Mesothelial cell of epicardium (in vitro differentiated cells): ENCODE measurements at regions not wholly inside any gene's neighbourhood (a gene's known extent, or its start where the extent isn't known, plus 50 kb on each side); places are given as distances from the start of the nearest gene placed in this dataset.
A peak's percentile ranks its signal among the peaks of the same experiment; 100 is the strongest.
"Not testable (repeated sequence)": the region's sequence is repeated elsewhere in the genome, so short reads cannot be mapped to it uniquely, and the experiment has no call there.

Experiments used
- DNase-seq, 2 experiments: peaks; one replicate each; pipeline ENCODE4 v3.0.0; 2021; ENCODE audit warnings: low spot score in 2 of 2; ENCODE audit not compliant: unreplicated experiment in 2 of 2
- H3K27ac Mint-ChIP-seq: 2 replicates; pipeline ENCODE4 v1.8.0; 2021; ENCODE audit warnings: mixed read lengths
- H3K27me3 Mint-ChIP-seq: 2 replicates; pipeline ENCODE4 v1.8.0; 2021; ENCODE audit warnings: low read depth, mixed read lengths
- H3K36me3 Mint-ChIP-seq: 2 replicates; pipeline ENCODE4 v1.8.0; 2021; ENCODE audit warnings: mixed read lengths
- H3K4me1 Mint-ChIP-seq: 2 replicates; pipeline ENCODE4 v1.8.0; 2021; ENCODE audit warnings: mixed read lengths
- H3K4me3 Mint-ChIP-seq: 2 replicates; pipeline ENCODE4 v1.8.0; 2021; ENCODE audit warnings: mild to moderate bottlenecking, moderate library complexity, mixed read lengths
- H3K9me3 Mint-ChIP-seq: 2 replicates; pipeline ENCODE4 v1.8.0; 2021; ENCODE audit warnings: mixed read lengths
- CTCF ChIP-seq: fragments of 200-600 bp; sonication (generic); IDR thresholded peaks from one replicate; pipeline ENCODE4 v1.5.0; 2021; ENCODE audit warnings: antibody characterized with exemption; ENCODE audit not compliant: unreplicated experiment

- no peak for DNase-seq
- H3K4me3 Mint-ChIP-seq = peak overlapping the region; percentile 8
- no peaks in the 10 kb centered on the region for H3K9me3 Mint-ChIP-seq
- H3K4me1 Mint-ChIP-seq = peaks cover 79% of the 10 kb centered on the region
- TF ChIP-seq CTCF = no peak
- H3K27ac Mint-ChIP-seq = peak overlapping the region; percentile 75
- H3K36me3 Mint-ChIP-seq = no peaks in the 10 kb centered on the region
- no peaks in the 10 kb centered on the region for H3K27me3 Mint-ChIP-seq
These were observed 63.9 kb upstream of the TSC22D2 start for GRCh38 chr3:150344079-150344759.

- peak overlapping the region; percentile 81 for H3K27ac Mint-ChIP-seq
- peaks cover 12% of the 10 kb centered on the region for H3K9me3 Mint-ChIP-seq
- H3K36me3 Mint-ChIP-seq = peaks cover 3% of the 10 kb centered on the region
- no peak for TF ChIP-seq CTCF
- H3K4me1 Mint-ChIP-seq = peaks cover 75% of the 10 kb centered on the region
- no peak overlapping the region for H3K4me3 Mint-ChIP-seq
- no peak for DNase-seq
- H3K27me3 Mint-ChIP-seq = no peaks in the 10 kb centered on the region
These were observed 65.1 kb upstream of the TSC22D2 start for GRCh38 chr3:150342896-150343467.

GRCh38 chr3:150341891-150342290 is 66.2 kb upstream of the TSC22D2 start:
- H3K36me3 Mint-ChIP-seq = peaks cover 7% of the 10 kb centered on the region
- H3K27ac Mint-ChIP-seq = peak overlapping the region; percentile 50
- DNase-seq = no peak
- no peak for TF ChIP-seq CTCF
- H3K4me1 Mint-ChIP-seq = peaks cover 64% of the 10 kb centered on the region
- H3K9me3 Mint-ChIP-seq = peaks cover 17% of the 10 kb centered on the region
- H3K4me3 Mint-ChIP-seq = no peak overlapping the region
- H3K27me3 Mint-ChIP-seq = no peaks in the 10 kb centered on the region

GRCh38 chr3:150336363-150336762 is 71.7 kb upstream of the TSC22D2 start:
- not testable (repeated sequence) for DNase-seq, H3K27me3 Mint-ChIP-seq, H3K36me3 Mint-ChIP-seq, H3K27ac Mint-ChIP-seq, H3K4me3 Mint-ChIP-seq
- Mint-ChIP-seq H3K4me1 (peaks cover 33% of the 10 kb centered on the region), H3K9me3 (peaks cover 21% of the 10 kb centered on the region)

GRCh38 chr3:150335631-150336030 is 72.5 kb upstream of the TSC22D2 start:
- Mint-ChIP-seq H3K9me3 (peaks cover 21% of the 10 kb centered on the region), H3K27me3 (no peaks in the 10 kb centered on the region), H3K4me1 (peaks cover 30% of the 10 kb centered on the region), H3K4me3 (no peak overlapping the region), H3K36me3 (peaks cover 7% of the 10 kb centered on the region), H3K27ac (peak overlapping the region; percentile 15)
- DNase-seq = no peak
- TF ChIP-seq CTCF = no peak

GRCh38 chr3:150334974-150335373 is 73.1 kb upstream of the TSC22D2 start:
- no peak for TF ChIP-seq CTCF
- DNase-seq = no peak
- Mint-ChIP-seq H3K4me3 (no peak overlapping the region), H3K27me3 (no peaks in the 10 kb centered on the region), H3K27ac (no peak overlapping the region), H3K9me3 (peaks cover 23% of the 10 kb centered on the region), H3K36me3 (peaks cover 7% of the 10 kb centered on the region), H3K4me1 (peaks cover 27% of the 10 kb centered on the region)
